ENCODE measurements at regions not wholly inside any gene's neighbourhood (a gene's known extent, or its start where the extent isn't known, plus 50 kb on each side); places are given as distances from the start of the nearest gene placed in this dataset.
"Not testable (repeated sequence)": the region's sequence is repeated elsewhere in the genome, so short reads cannot be mapped to it uniquely, and the experiment has no call there.

GRCh38 chr4:170682087-170682486 is 592.3 kb upstream of the AADAT start:
- not testable (repeated sequence) for DNase-seq

GRCh38 chr4:170675568-170676262 is 586.0 kb upstream of the AADAT start:
- no peak for DNase-seq

- no peak for DNase-seq
These were observed 584.4 kb upstream of the AADAT start for GRCh38 chr4:170674176-170674575.

- DNase-seq = no peak
These were observed 582.7 kb upstream of the AADAT start for GRCh38 chr4:170672381-170672965.

- no peak for DNase-seq
These were observed 581.4 kb upstream of the AADAT start for GRCh38 chr4:170671171-170671570.

GRCh38 chr4:170667814-170668213 is 578.1 kb upstream of the AADAT start:
- DNase-seq = no peak

- DNase-seq = no peak
These were observed 577.2 kb upstream of the AADAT start for GRCh38 chr4:170666909-170667308.

- DNase-seq = no peak
These were observed 572.5 kb upstream of the AADAT start for GRCh38 chr4:170662250-170662649.

- no peak for DNase-seq
These were observed 568.0 kb upstream of the AADAT start for GRCh38 chr4:170657761-170658160.

- DNase-seq = no peak
These were observed 566.8 kb upstream of the AADAT start for GRCh38 chr4:170656506-170656905.

GRCh38 chr4:170652571-170652970 is 562.8 kb upstream of the AADAT start:
- no peak for DNase-seq

- DNase-seq = no peak
These were observed 562.0 kb upstream of the AADAT start for GRCh38 chr4:170651786-170652185.

- no peak for DNase-seq
These were observed 537.7 kb upstream of the AADAT start for GRCh38 chr4:170627418-170627817.

GRCh38 chr4:170623899-170624298 is 534.1 kb upstream of the AADAT start:
- no peak for DNase-seq

GRCh38 chr4:170610434-170610833 is 520.7 kb upstream of the AADAT start:
- DNase-seq = no peak

- DNase-seq = no peak
These were observed 510.1 kb upstream of the AADAT start for GRCh38 chr4:170599894-170600293.

- DNase-seq = no peak
These were observed 501.3 kb upstream of the AADAT start for GRCh38 chr4:170591076-170591475.

GRCh38 chr4:170589597-170590191 is 499.9 kb upstream of the AADAT start:
- no peak for DNase-seq

GRCh38 chr4:170581969-170582368 is 492.2 kb upstream of the AADAT start:
- no peak for DNase-seq

GRCh38 chr4:170581322-170581721 is 491.6 kb upstream of the AADAT start:
- no peak for DNase-seq

GRCh38 chr4:170580651-170581050 is 490.9 kb upstream of the AADAT start:
- no peak for DNase-seq

GRCh38 chr4:170538821-170539473 is 449.2 kb upstream of the AADAT start:
- no peak for DNase-seq

- no peak for DNase-seq
These were observed 440.3 kb upstream of the AADAT start for GRCh38 chr4:170529748-170530722.

All from activated CD4-positive, alpha-beta T cell treated with anti-CD3 and anti-CD28 coated beads, Interleukin-2, amount 50 U/mL, for 48 hours (primary cell).